Breast epithelium (tissue), 4 donors: ENCODE measurements at regions not wholly inside any gene's neighbourhood (a gene's known extent, or its start where the extent isn't known, plus 50 kb on each side); places are given as distances from the start of the nearest gene placed in this dataset.
"Not testable (repeated sequence)": the region's sequence is repeated elsewhere in the genome, so short reads cannot be mapped to it uniquely, and the experiment has no call there.

ENCODE experiments used
- DNase-seq, 2 donors: peaks; one replicate each; pipeline ENCODE4 v3.0.0-alpha.2; 2019; ENCODE audit warnings: low spot score in 2 of 2
- H3K27ac ChIP-seq, 2 donors: fragments of 200-600 bp; sonication (generic) in 1 of 2; one replicate each; pipeline ENCODE4 v1.5.1; 2016 to 2019; ENCODE audit warnings: mild to moderate bottlenecking in 1 of 2
- H3K27me3 ChIP-seq, 2 donors: fragments of 200-600 bp; sonication (generic) in 1 of 2; one replicate each; pipeline versions ENCODE4 v1.5.1 to v1.6.0; 2017 to 2019; ENCODE audit warnings: control low read depth in 1 of 2, mild to moderate bottlenecking in 1 of 2
- H3K36me3 ChIP-seq: fragments of 200-600 bp; one replicate; pipeline ENCODE4 v1.5.1; 2019
- H3K4me1 ChIP-seq, 2 donors: fragments of 200-600 bp; sonication (generic); one replicate each; pipeline ENCODE4 v1.5.1; 2016 to 2019; ENCODE audit warnings: control low read depth in 1 of 2
- H3K4me3 ChIP-seq, 3 donors: fragments of 200-600 bp; sonication (generic); 1 replicate in 2 of 3; 2 replicates in 1 of 3; pipeline ENCODE4 v1.5.1; 2016 to 2019; ENCODE audit warnings: mild to moderate bottlenecking in 3 of 3, moderate library complexity in 2 of 3
- H3K9me3 ChIP-seq, 2 donors: fragments of 200-600 bp; sonication (generic) in 1 of 2; one replicate each; pipeline ENCODE4 v1.5.1; 2016 to 2019; ENCODE audit warnings: control low read depth in 1 of 2
- POLR2A ChIP-seq: fragments of 450-650 bp; IDR thresholded peaks from one replicate; pipeline ENCODE4 v1.6.1; 2016; ENCODE audit warnings: antibody characterized with exemption, mild to moderate bottlenecking, moderate library complexity
- POLR2AphosphoS5 ChIP-seq, 3 donors: sonication (generic); formaldehyde crosslinking; IDR thresholded peaks; one replicate each; pipeline ENCODE4 v1.6.1; 2017; ENCODE audit warnings: antibody characterized with exemption in 3 of 3
- intact Hi-C: fragments of 100-400 bp; cut with DNase I; formaldehyde crosslinking; loops from one replicate; pipeline ENCODE4 v1.15.1; 2023; ENCODE audit warnings: low total_unique reads
- TF ChIP-seq, protein P1 (sequence below), 3 donors: fragments of 450-650 bp; IDR thresholded peaks; one replicate each; pipeline ENCODE4 v1.5.1; 2016 to 2017; ENCODE audit warnings: antibody characterized with exemption in 3 of 3, mild to moderate bottlenecking in 3 of 3, moderate library complexity in 3 of 3

DNA sequence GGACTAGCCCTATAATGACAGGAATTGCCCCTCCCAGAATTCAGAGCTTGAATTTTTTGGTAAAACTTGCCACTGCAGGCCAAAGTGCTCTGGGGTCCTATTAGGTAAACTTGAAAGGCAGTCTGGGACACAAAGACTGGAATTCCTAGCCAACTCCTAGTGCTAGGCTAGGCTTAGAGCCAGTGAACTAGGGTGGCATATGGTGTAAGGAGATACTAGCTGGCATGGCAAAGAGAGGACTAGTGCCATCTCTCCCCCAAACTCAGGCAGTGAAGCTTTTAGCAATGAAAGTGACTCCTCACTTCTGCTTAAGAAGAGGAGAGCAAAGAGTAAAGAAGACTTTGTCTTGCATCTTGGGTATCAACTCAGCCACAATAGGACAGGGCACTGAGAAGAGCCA lies 410.5 kb upstream of the CNTNAP5 start:
- intact Hi-C loops, result no loop called here
- Histone ChIP-seq H3K9me3 (peaks cover 3 to 10% of the 10 kb centered on the region in 2 donors), H3K4me3 (no peak overlapping the region), H3K27me3 (no peaks in the 10 kb centered on the region), H3K27ac (no peak overlapping the region), H3K4me1 (no peaks in the 10 kb centered on the region), H3K36me3 (no peaks in the 10 kb centered on the region)
- no peak for DNase-seq
- no peak for TF ChIP-seq POLR2A
- TF ChIP-seq, protein P1, sequence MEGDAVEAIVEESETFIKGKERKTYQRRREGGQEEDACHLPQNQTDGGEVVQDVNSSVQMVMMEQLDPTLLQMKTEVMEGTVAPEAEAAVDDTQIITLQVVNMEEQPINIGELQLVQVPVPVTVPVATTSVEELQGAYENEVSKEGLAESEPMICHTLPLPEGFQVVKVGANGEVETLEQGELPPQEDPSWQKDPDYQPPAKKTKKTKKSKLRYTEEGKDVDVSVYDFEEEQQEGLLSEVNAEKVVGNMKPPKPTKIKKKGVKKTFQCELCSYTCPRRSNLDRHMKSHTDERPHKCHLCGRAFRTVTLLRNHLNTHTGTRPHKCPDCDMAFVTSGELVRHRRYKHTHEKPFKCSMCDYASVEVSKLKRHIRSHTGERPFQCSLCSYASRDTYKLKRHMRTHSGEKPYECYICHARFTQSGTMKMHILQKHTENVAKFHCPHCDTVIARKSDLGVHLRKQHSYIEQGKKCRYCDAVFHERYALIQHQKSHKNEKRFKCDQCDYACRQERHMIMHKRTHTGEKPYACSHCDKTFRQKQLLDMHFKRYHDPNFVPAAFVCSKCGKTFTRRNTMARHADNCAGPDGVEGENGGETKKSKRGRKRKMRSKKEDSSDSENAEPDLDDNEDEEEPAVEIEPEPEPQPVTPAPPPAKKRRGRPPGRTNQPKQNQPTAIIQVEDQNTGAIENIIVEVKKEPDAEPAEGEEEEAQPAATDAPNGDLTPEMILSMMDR (IDR thresholded peaks at IDR 0.05), result no peak
- no peak for TF ChIP-seq POLR2AphosphoS5 (IDR thresholded peaks at IDR 0.05)

- H3K9me3 ChIP-seq, H3K27ac ChIP-seq, intact Hi-C loops, H3K4me1 ChIP-seq, H3K27me3 ChIP-seq, DNase-seq, H3K36me3 ChIP-seq, H3K4me3 ChIP-seq: not testable (repeated sequence)
Measured at GRCh38 chr2:123618642-123619041, 406.4 kb upstream of the CNTNAP5 start.

DNA sequence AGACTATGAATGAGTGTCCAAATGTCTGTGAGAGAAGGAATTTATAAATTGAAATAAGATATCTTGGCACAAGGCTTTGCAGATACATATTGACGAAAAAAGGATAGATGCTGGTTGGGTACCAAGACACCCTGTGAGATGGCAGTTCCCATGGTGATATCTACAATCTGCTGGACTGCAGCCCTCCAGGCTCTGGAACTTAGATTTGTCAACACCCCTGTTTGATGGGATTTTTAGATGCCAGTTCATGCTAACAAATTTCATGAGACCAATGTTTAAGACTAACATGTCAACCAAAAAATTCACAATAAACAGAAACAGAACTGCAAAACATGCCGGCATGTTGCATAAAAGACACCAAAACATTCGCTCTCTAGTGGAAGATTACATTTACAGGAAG lies 400.3 kb upstream of the CNTNAP5 start:
- Histone ChIP-seq H3K4me1 (no peaks in the 10 kb centered on the region), H3K36me3 (no peaks in the 10 kb centered on the region), H3K9me3 (no peaks in the 10 kb centered on the region), H3K4me3 (no peak overlapping the region), H3K27ac (no peak overlapping the region), H3K27me3 (no peaks in the 10 kb centered on the region)
- intact Hi-C loops, result no loop called here
- TF ChIP-seq, protein P1 (IDR thresholded peaks at IDR 0.05), result no peak
- TF ChIP-seq POLR2AphosphoS5 (IDR thresholded peaks at IDR 0.05) (no peak), POLR2A (no peak)
- DNase-seq, result no peak

GRCh38 chr2:123636232-123636631 lies 388.9 kb upstream of the CNTNAP5 start:
- intact Hi-C loops, result loop anchor here (10.0 kb wide), 1 partner anchor 1441 kb away; no protein-coding TSS in a partner anchor
- TF ChIP-seq POLR2A, result no peak
- TF ChIP-seq, protein P1 (IDR thresholded peaks at IDR 0.05), result no peak
- TF ChIP-seq POLR2AphosphoS5 (IDR thresholded peaks at IDR 0.05), result no peak

DNA sequence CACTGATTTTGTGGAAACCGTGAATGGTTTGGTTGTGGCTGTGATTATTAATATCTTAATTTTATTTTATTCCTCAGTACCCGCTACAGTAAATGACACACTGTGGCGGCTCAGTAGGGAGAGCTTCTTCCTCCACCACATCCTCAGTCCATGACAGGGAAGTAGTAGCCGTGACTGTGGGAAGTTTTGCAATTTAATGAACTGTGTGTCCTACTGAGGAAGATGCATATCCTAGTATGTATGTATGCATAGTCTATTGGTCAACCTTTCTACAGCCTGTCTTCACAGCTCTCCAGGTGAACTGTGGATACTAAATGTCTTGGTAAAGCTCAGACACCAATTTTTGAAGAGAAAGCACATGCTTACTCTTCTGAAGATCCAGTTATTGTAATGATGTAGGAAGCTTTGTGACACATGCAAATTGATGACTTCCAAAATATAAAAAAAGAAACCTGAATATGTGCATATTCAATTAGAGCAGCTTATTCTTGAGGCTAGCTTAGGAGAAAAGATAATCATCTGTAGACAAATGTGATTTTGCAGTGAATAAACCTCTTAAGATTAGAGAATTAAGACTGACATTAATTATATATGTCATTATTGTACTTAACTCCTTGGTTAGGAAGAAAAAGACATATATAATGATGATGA lies 384.3 kb upstream of the CNTNAP5 start:
- no peaks in the 10 kb centered on the region for H3K27me3 ChIP-seq
- no peak for TF ChIP-seq POLR2A
- TF ChIP-seq, protein P1 (IDR thresholded peaks at IDR 0.05), result no peak
- no peak for TF ChIP-seq POLR2AphosphoS5 (IDR thresholded peaks at IDR 0.05)
- no peaks in the 10 kb centered on the region for H3K9me3 ChIP-seq
- H3K36me3 ChIP-seq, result no peaks in the 10 kb centered on the region
- H3K4me1 ChIP-seq, result no peaks in the 10 kb centered on the region
- no peak overlapping the region for H3K4me3 ChIP-seq
- DNase-seq, result no peak
- intact Hi-C loops, result no loop called here
- no peak overlapping the region for H3K27ac ChIP-seq

More at GRCh38 chr2:123636232-123636631, 388.9 kb upstream of the CNTNAP5 start:
- Histone ChIP-seq H3K9me3 (no peaks in the 10 kb centered on the region), H3K27me3 (no peaks in the 10 kb centered on the region), H3K4me3 (no peak overlapping the region), H3K4me1 (no peaks in the 10 kb centered on the region), H3K27ac (no peak overlapping the region), H3K36me3 (peaks cover 4% of the 10 kb centered on the region)
- no peak for DNase-seq
